ENCODE measurements at regions not wholly inside any gene's neighbourhood (a gene's known extent, or its start where the extent isn't known, plus 50 kb on each side); places are given as distances from the start of the nearest gene placed in this dataset.
"Not testable (repeated sequence)": the region's sequence is repeated elsewhere in the genome, so short reads cannot be mapped to it uniquely, and the experiment has no call there.

DNA sequence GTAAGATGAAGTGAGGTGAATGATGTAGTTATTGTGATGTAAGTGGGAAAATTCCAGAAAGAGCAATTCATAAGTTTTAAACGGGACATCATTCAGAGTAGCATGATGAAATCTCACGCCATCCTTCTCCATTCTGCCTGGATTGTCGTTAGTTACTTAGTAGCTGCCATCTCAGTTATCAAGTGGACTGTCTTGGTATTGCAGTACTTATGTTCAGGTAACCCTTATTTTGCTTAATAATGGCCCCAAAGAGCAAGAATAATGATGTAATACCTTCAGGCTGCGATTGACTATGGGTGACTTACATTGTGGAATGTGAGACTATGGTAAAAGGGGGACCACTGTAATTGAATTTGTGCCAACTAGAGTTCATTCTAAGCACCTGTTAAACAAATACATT is 234.1 kb upstream of the TOM1L1 start:
- no peak for DNase-seq
- no peaks in the 10 kb centered on the region for H3K27me3 ChIP-seq (ENCODE audit: control insufficient read depth, insufficient read depth, low read length)
- H3K36me3 ChIP-seq (ENCODE audit: control insufficient read depth, insufficient read depth, low read length) = no peaks in the 10 kb centered on the region
- H3K27ac ChIP-seq (ENCODE audit: low read length) = no peak overlapping the region
- H3K4me1 ChIP-seq (ENCODE audit: control insufficient read depth, insufficient read depth, low read length) = no peaks in the 10 kb centered on the region
- no peak overlapping the region for H3K4me3 ChIP-seq (ENCODE audit: low read length)
- no CpG with 5 or more reads among the region's 4 CpGs for WGBS (ENCODE audit: insufficient coverage, low lambda C conversion rate)
- no peaks in the 10 kb centered on the region for H3K9me3 ChIP-seq (ENCODE audit: control insufficient read depth, low read depth, low read length)

DNA sequence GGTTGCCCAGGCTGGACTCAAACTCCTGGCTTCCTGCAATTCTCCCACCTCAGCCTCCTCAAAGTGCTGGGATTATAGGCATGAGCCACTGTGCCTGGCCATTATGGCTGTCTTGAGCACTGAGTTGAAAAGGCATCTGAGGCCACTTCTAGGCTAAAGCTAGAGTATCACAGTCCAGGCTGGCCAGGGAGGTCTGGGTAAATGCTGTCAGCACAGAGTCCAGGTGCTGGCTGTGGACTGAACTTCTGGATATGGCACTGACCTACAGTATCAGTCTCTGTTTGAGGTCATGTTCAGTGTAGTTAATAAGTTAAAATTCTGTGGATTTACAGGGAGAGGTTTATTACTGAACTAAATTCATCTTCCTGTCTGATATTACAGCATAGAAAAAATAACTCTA is 222.5 kb upstream of the TOM1L1 start:
- H3K27me3 ChIP-seq (ENCODE audit: control insufficient read depth, insufficient read depth, low read length) = no peaks in the 10 kb centered on the region
- H3K4me3 ChIP-seq (ENCODE audit: low read length) = no peak overlapping the region
- DNase-seq = no peak
- H3K36me3 ChIP-seq (ENCODE audit: control insufficient read depth, insufficient read depth, low read length) = no peaks in the 10 kb centered on the region
- no peaks in the 10 kb centered on the region for H3K4me1 ChIP-seq (ENCODE audit: control insufficient read depth, insufficient read depth, low read length)
- H3K9me3 ChIP-seq (ENCODE audit: control insufficient read depth, low read depth, low read length) = no peaks in the 10 kb centered on the region
- no peak overlapping the region for H3K27ac ChIP-seq (ENCODE audit: low read length)

DNA sequence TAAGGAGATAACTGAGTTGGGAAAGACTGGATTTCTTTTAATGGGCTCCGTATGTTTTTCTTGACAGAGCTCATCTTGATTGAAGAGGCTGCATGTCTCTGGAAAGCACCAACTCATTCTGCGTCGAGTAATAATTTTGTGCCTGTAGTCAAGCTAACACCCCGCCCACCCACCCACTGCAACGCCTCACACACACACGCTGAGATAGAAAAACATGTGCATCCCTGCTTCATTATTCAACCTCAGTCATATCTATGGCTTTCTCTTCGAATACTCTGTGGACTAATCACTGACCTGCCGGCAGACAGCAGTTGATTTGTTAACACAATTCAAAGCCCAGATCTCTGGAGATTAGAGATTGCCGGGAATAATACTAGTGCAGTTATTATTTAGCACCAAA is 220.2 kb upstream of the TOM1L1 start:
- Histone ChIP-seq H3K27ac (ENCODE audit: low read length) (no peak overlapping the region), H3K36me3 (ENCODE audit: control insufficient read depth, insufficient read depth, low read length) (no peaks in the 10 kb centered on the region), H3K4me3 (ENCODE audit: low read length) (no peak overlapping the region), H3K9me3 (ENCODE audit: control insufficient read depth, low read depth, low read length) (no peaks in the 10 kb centered on the region), H3K4me1 (ENCODE audit: control insufficient read depth, insufficient read depth, low read length) (no peaks in the 10 kb centered on the region), H3K27me3 (ENCODE audit: control insufficient read depth, insufficient read depth, low read length) (no peaks in the 10 kb centered on the region)
- 70% methylated on average over 2 of the region's 9 CpGs for WGBS (ENCODE audit: insufficient coverage, low lambda C conversion rate)
- no peak for DNase-seq

DNA sequence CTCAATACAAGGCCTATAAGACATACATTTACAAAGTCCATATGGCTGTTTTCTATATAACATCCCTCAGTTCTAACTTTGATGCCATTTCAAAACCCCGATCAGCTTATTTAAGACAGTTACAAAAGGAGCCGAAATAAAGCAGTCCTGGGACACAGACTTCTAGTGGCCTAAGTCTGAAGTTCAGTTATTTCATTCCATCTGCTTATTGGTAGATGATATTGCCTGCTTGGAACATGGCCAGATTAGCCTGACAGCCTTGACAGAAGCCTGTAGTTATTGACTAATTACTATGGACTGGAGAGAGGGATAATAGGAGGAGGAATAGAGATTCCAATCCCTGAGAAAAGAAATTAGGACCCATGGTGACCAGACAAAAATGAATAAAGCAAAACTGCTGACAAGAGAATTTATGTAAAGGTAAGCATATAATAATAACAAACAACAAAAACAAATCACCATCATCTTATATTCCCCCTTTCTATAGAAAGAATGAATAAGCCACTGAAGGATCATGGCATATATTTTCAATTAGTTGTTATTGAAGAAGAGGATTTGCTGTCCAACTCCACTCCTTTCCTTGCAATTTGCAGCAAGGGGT is 206.3 kb upstream of the TOM1L1 start:
- Histone ChIP-seq H3K36me3 (ENCODE audit: control insufficient read depth, insufficient read depth, low read length) (no peaks in the 10 kb centered on the region), H3K4me3 (ENCODE audit: low read length) (no peak overlapping the region), H3K27me3 (ENCODE audit: control insufficient read depth, insufficient read depth, low read length) (no peaks in the 10 kb centered on the region), H3K27ac (ENCODE audit: low read length) (no peak overlapping the region), H3K4me1 (ENCODE audit: control insufficient read depth, insufficient read depth, low read length) (no peaks in the 10 kb centered on the region), H3K9me3 (ENCODE audit: control insufficient read depth, low read depth, low read length) (no peaks in the 10 kb centered on the region)
- DNase-seq = no peak
- WGBS (ENCODE audit: insufficient coverage, low lambda C conversion rate) = 100% methylated on average over 1 of the region's 2 CpGs

DNA sequence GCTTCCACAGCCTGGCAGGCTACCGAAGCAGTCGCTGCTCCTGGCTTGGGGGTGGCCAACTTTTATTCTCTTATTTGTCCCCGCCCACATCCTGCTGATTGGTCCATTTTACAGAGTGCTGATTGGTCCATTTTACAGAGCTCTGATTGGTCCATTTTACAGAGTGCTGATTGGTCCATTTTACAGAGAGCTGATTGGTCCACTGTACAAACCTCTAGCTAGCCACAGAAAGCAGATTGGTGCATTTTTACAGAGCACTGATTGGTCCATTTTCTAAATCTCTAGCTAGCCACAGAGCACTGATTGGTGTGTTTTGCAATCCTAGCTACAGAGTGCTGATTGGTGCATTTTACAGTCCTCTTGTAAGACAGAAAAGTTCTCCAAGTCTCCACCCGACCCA is 187.9 kb upstream of the TOM1L1 start:
- not testable (repeated sequence) for H3K27ac ChIP-seq (ENCODE audit: low read length); H3K4me1 ChIP-seq (ENCODE audit: control insufficient read depth, insufficient read depth, low read length); DNase-seq; H3K9me3 ChIP-seq (ENCODE audit: control insufficient read depth, low read depth, low read length); H3K36me3 ChIP-seq (ENCODE audit: control insufficient read depth, insufficient read depth, low read length); H3K4me3 ChIP-seq (ENCODE audit: low read length); H3K27me3 ChIP-seq (ENCODE audit: control insufficient read depth, insufficient read depth, low read length)
- no CpG with 5 or more reads among the region's 4 CpGs for WGBS (ENCODE audit: insufficient coverage, low lambda C conversion rate)

DNA sequence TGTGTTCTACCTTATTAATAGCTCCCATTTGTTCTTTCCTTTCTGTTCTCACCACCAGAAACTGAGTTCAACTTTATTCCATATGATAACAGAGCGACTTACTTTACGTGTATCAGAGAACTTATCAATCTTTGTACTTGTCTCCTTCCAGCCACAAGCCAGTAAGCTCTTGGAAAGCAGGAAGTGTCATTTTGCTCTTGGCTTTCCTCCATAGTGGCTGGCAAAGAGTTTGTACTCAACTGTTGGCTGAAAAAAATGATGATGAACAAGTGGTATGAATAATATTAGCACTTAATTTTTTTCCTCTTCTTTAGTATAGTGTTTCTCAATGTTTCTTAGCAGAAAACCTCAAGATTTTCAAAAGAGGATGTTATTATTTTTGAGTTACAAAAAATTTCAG is 182.4 kb upstream of the TOM1L1 start:
- no peaks in the 10 kb centered on the region for H3K9me3 ChIP-seq (ENCODE audit: control insufficient read depth, low read depth, low read length)
- 80% methylated on average over 1 of the region's 2 CpGs for WGBS (ENCODE audit: insufficient coverage, low lambda C conversion rate)
- H3K36me3 ChIP-seq (ENCODE audit: control insufficient read depth, insufficient read depth, low read length) = no peaks in the 10 kb centered on the region

DNA sequence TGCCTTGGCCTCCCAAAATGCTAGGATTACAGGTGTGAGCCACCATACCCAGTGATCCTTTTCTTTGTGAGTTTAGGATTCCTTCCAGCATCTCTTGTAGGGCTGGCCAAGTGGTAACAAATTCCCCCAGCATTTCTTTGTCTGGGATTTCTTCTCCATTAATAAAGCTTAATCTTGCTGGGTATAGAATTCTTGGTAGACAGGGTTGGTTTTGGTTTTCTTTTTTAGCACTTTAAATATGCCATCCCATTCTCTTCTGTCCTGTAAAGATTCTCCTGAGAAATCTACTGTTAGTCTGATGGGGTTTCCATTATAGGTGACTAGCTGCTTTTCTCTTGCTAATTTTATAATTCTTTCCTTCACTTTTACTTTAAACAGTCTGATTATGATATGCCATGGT is 173.0 kb upstream of the TOM1L1 start:
- H3K27me3 ChIP-seq (ENCODE audit: control insufficient read depth, insufficient read depth, low read length) = no peaks in the 10 kb centered on the region
- no peaks in the 10 kb centered on the region for H3K4me1 ChIP-seq (ENCODE audit: control insufficient read depth, insufficient read depth, low read length)
- H3K36me3 ChIP-seq (ENCODE audit: control insufficient read depth, insufficient read depth, low read length) = no peaks in the 10 kb centered on the region
- H3K9me3 ChIP-seq (ENCODE audit: control insufficient read depth, low read depth, low read length) = peaks cover 4% of the 10 kb centered on the region
- H3K4me3 ChIP-seq (ENCODE audit: low read length) = no peak overlapping the region
- no peak overlapping the region for H3K27ac ChIP-seq (ENCODE audit: low read length)
- no peak for DNase-seq

More for the DNA sequence above, 182.4 kb upstream of the TOM1L1 start:
- no peaks in the 10 kb centered on the region for H3K27me3 ChIP-seq (ENCODE audit: control insufficient read depth, insufficient read depth, low read length)
- no peak for DNase-seq
- no peak overlapping the region for H3K27ac ChIP-seq (ENCODE audit: low read length)
- H3K4me3 ChIP-seq (ENCODE audit: low read length) = no peak overlapping the region
- no peaks in the 10 kb centered on the region for H3K4me1 ChIP-seq (ENCODE audit: control insufficient read depth, insufficient read depth, low read length)

DNA sequence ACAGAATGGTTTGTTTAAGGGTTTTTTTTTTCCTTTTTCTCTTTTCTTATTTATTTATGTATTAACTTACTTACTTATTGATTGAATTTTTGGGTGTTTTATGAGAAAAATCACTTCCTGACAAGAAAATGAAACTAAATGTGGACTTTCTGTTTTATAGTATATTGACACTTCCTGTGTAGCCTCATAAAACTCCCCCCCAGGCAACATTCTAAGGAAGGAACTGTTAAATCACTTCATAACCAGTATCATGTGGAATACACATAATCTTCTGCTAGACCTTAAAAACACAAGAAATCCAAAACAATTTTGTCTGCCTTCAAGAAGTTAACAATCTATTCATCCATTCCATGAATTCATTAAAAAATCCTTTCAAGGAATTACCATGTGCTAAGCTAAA is 164.1 kb upstream of the TOM1L1 start:
- H3K27ac ChIP-seq (ENCODE audit: low read length) = no peak overlapping the region
- no peaks in the 10 kb centered on the region for H3K4me1 ChIP-seq (ENCODE audit: control insufficient read depth, insufficient read depth, low read length)
- no peaks in the 10 kb centered on the region for H3K9me3 ChIP-seq (ENCODE audit: control insufficient read depth, low read depth, low read length)

DNA sequence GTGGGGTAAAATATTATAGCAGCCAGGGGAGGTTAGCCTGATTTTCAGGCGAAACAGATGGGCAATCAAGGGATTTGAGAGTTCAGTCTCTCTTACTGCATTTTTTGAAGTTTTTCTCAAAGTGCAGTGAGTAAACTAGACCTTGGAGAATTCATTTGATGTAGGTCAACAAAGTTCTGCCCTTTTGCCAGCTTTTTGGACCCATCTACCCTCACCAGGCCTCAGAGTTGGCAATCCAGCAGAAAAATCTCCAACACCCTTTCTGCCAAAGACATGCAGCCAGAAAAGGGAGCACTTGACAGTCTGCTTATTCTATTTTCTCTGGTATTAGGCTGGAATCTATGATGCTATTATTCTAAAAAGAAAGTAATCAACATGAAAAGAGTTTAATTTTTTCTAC is 162.2 kb upstream of the TOM1L1 start:
- no peak overlapping the region for H3K27ac ChIP-seq (ENCODE audit: low read length)
- WGBS (ENCODE audit: insufficient coverage, low lambda C conversion rate) = no CpG with 5 or more reads among the region's 1 CpG
- H3K36me3 ChIP-seq (ENCODE audit: control insufficient read depth, insufficient read depth, low read length) = no peaks in the 10 kb centered on the region
- H3K4me3 ChIP-seq (ENCODE audit: low read length) = no peak overlapping the region
- no peaks in the 10 kb centered on the region for H3K27me3 ChIP-seq (ENCODE audit: control insufficient read depth, insufficient read depth, low read length)
- H3K9me3 ChIP-seq (ENCODE audit: control insufficient read depth, low read depth, low read length) = no peaks in the 10 kb centered on the region
- no peaks in the 10 kb centered on the region for H3K4me1 ChIP-seq (ENCODE audit: control insufficient read depth, insufficient read depth, low read length)
- no peak for DNase-seq

More for the DNA sequence above, 164.1 kb upstream of the TOM1L1 start:
- Histone ChIP-seq H3K4me3 (ENCODE audit: low read length) (no peak overlapping the region), H3K27me3 (ENCODE audit: control insufficient read depth, insufficient read depth, low read length) (no peaks in the 10 kb centered on the region), H3K36me3 (ENCODE audit: control insufficient read depth, insufficient read depth, low read length) (no peaks in the 10 kb centered on the region)
- no peak for DNase-seq

DNA sequence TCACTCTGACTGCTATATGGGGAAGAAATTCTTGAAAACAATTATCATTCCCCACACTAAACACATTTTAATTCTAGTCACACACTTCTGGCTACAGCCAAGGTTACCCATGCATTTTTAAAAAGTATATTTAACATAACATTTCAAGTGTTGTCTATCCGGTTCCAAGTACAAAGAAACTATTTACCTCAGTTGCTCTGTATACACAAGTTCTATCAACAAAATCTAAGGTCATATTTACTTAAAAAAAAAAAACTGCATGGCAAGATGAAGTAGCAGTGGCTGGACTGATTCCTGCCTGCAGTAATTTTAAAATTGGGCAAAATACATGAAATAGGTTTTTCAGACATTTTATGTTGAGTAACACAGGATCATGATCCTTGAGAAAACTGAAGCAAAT is 155.9 kb upstream of the TOM1L1 start:
- no peak for DNase-seq
- Histone ChIP-seq H3K9me3 (ENCODE audit: control insufficient read depth, low read depth, low read length) (no peaks in the 10 kb centered on the region), H3K4me1 (ENCODE audit: control insufficient read depth, insufficient read depth, low read length) (no peaks in the 10 kb centered on the region), H3K36me3 (ENCODE audit: control insufficient read depth, insufficient read depth, low read length) (no peaks in the 10 kb centered on the region), H3K4me3 (ENCODE audit: low read length) (no peak overlapping the region), H3K27me3 (ENCODE audit: control insufficient read depth, insufficient read depth, low read length) (no peaks in the 10 kb centered on the region), H3K27ac (ENCODE audit: low read length) (no peak overlapping the region)
- 82% methylated on average over 1 of the region's 1 CpG for WGBS (ENCODE audit: insufficient coverage, low lambda C conversion rate)

DNA sequence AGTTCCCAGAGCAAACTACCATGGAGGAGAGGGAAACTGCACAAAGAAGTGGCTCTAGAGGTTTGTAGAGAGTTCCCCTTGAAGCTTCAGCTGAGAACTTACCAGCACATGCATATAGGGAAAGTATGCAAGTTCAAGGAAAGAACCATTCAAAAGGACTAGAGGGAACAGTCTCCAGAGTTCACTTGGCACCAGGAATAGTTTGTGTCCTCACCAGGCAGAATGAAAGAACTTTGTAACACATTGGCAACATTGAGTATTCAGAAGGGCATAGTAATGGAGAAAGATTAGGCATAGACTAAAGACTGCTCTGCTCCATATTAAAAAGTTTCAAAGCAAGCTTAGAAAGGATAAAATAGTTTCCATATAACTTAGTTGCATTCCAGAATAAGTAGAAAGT is 155.4 kb upstream of the TOM1L1 start:
- DNase-seq = no peak
- Histone ChIP-seq H3K36me3 (ENCODE audit: control insufficient read depth, insufficient read depth, low read length) (no peaks in the 10 kb centered on the region), H3K27me3 (ENCODE audit: control insufficient read depth, insufficient read depth, low read length) (no peaks in the 10 kb centered on the region), H3K4me1 (ENCODE audit: control insufficient read depth, insufficient read depth, low read length) (no peaks in the 10 kb centered on the region), H3K4me3 (ENCODE audit: low read length) (no peak overlapping the region), H3K9me3 (ENCODE audit: control insufficient read depth, low read depth, low read length) (no peaks in the 10 kb centered on the region), H3K27ac (ENCODE audit: low read length) (no peak overlapping the region)
